Osteoblast (primary cell): ENCODE measurements at regions not wholly inside any gene's neighbourhood (a gene's known extent, or its start where the extent isn't known, plus 50 kb on each side); places are given as distances from the start of the nearest gene placed in this dataset.
A peak's percentile ranks its signal among the peaks of the same experiment; 100 is the strongest.

Experiments used
- DNase-seq: peaks from one replicate; pipeline ENCODE4 v3.0.0; 2011; ENCODE audit warnings: low spot score, mixed read lengths; ENCODE audit not compliant: insufficient read length; ENCODE audit errors: missing footprints
- H2AFZ ChIP-seq: 2 replicates; pipeline ENCODE4 v1.6.0; 2011; ENCODE audit warnings: mild to moderate bottlenecking, low read length
- H3K27ac ChIP-seq: 2 replicates; pipeline ENCODE4 v1.5.1; 2011; ENCODE audit warnings: mild to moderate bottlenecking, low read depth, low read length, moderate library complexity
- H3K27me3 ChIP-seq: 2 replicates; pipeline ENCODE4 v1.6.0; 2012; ENCODE audit warnings: mild to moderate bottlenecking, control low read depth, inconsistent platforms, low read length, moderate library complexity; ENCODE audit not compliant: insufficient read depth
- H3K36me3 ChIP-seq: 2 replicates; pipeline ENCODE4 v1.5.1; 2011; ENCODE audit warnings: mild to moderate bottlenecking, low read length, control low read depth, moderate library complexity; ENCODE audit not compliant: insufficient read depth
- H3K4me1 ChIP-seq: 2 replicates; pipeline ENCODE4 v1.5.1; 2011; ENCODE audit warnings: mild to moderate bottlenecking, low read length, control low read depth, moderate library complexity; ENCODE audit not compliant: insufficient read depth
- H3K4me2 ChIP-seq: 2 replicates; pipeline ENCODE4 v1.6.0; 2011; ENCODE audit warnings: mild to moderate bottlenecking, low read length; ENCODE audit not compliant: insufficient read depth
- H3K4me3 ChIP-seq: fragments of 200-600 bp; sonication (generic); 3 replicates; pipeline ENCODE4 v1.5.1; 2012; ENCODE audit warnings: mild to moderate bottlenecking, low read length, inconsistent platforms; ENCODE audit not compliant: insufficient read depth
- H3K79me2 ChIP-seq: 2 replicates; pipeline ENCODE4 v1.6.0; 2012; ENCODE audit warnings: mild to moderate bottlenecking, low read length, control low read depth, inconsistent platforms; ENCODE audit not compliant: insufficient read depth
- H3K9me3 ChIP-seq: 2 replicates; pipeline ENCODE4 v1.5.1; 2011; ENCODE audit warnings: low read depth, low read length, control low read depth
- H4K20me1 ChIP-seq: 2 replicates; pipeline ENCODE4 v1.6.0; 2012; ENCODE audit warnings: mild to moderate bottlenecking, low read length, control low read depth; ENCODE audit not compliant: insufficient read depth
- CTCF ChIP-seq: IDR thresholded peaks from 2 replicates; pipeline ENCODE4 v1.5.1; 2011; ENCODE audit warnings: mild to moderate bottlenecking, low read depth, low read length, moderate library complexity; ENCODE audit errors: extremely low read depth

DNA sequence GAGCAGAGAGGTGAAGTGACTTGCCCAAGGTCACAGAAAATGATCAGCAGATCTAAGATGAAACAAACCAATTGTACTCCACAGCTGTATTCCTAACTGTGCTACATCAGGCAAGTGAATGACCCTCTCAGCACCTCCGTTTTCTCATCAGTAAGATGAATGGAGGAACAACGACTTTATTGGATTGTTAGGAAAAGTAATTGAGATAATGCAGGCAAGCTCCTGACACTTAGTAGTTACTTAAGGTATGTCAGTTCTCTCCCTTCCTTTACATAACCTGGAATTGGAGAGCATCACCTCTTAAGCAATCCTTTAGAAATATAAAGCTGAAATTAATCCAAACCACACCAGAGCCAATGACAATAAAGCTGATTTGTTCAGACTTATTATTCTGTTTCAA, 451.2 kb upstream of the CD180 start:
- H3K4me1 ChIP-seq = peaks cover 21% of the 10 kb centered on the region
- H3K27ac ChIP-seq = peak overlapping the region; percentile 11
- no peak for TF ChIP-seq CTCF
- peak overlapping the region; percentile 53 for H3K4me3 ChIP-seq
- no peak for DNase-seq
- H3K4me2 ChIP-seq = peak overlapping the region; percentile 78
- no peak overlapping the region for H2AFZ ChIP-seq
- no peaks in the 10 kb centered on the region for H3K27me3 ChIP-seq
- H3K36me3 ChIP-seq = no peaks in the 10 kb centered on the region
- no peaks in the 10 kb centered on the region for H3K79me2 ChIP-seq
- H4K20me1 ChIP-seq = no peaks in the 10 kb centered on the region
- H3K9me3 ChIP-seq = no peaks in the 10 kb centered on the region

DNA sequence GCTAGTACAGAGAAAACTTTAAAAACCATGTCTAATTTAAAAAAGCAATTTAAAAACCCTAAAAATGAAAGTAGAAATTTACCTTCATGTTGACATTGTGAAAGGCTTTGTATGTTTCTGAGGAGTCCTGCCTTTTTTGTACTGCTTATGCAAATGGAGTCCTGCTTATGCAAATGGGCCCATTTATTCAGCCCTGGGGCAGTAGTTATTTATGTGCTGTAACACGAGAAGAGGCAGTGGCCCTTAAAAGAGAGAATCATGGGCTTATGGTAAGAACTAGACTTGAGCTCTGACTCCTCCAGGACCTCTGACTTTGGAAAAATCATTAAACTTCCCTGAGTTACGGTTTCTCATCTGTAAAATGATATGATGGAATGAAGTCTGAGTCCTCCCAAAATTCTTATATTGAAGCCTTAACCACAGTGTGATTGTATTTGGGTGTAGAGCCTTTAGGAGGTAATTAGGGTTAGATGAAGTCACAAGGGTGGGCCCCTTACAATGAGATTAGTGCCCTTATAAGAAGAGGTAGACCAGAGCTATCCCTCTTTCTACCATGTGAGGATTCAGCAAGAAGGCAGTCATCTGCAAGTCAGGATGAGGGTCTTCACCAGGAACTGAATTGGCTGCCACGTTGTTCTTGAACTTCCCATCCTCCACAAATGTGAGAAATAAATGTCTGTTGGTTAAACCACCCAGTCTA, 447.8 kb upstream of the CD180 start:
- no peak for DNase-seq
- Histone ChIP-seq H3K4me3 (no peak overlapping the region), H3K79me2 (no peaks in the 10 kb centered on the region), H3K4me1 (peaks cover 21% of the 10 kb centered on the region), H2AFZ (no peak overlapping the region), H3K9me3 (no peaks in the 10 kb centered on the region), H3K27ac (no peak overlapping the region), H3K36me3 (no peaks in the 10 kb centered on the region), H4K20me1 (no peaks in the 10 kb centered on the region), H3K27me3 (no peaks in the 10 kb centered on the region), H3K4me2 (no peak overlapping the region)
- no peak for TF ChIP-seq CTCF

DNA sequence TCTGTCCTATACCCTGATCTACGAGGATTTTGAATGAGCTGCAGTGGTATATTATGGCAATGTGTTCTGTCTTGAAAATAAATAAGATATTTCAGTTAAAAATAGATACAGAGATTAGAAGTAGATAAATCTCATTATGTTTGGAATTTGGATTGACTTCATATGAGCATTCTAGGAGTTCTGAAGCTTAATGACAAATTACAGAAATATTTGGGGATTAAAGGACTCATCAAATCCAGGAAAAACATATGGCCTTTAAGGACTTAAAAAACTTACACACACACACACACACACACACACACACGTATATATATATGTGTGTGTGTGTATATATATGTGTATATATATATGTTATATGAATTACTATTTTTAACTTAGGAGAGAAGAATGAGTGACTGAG, 446.9 kb upstream of the CD180 start:
- no peak for TF ChIP-seq CTCF
- H3K79me2 ChIP-seq = no peaks in the 10 kb centered on the region
- peak; percentile 27 for DNase-seq

DNA sequence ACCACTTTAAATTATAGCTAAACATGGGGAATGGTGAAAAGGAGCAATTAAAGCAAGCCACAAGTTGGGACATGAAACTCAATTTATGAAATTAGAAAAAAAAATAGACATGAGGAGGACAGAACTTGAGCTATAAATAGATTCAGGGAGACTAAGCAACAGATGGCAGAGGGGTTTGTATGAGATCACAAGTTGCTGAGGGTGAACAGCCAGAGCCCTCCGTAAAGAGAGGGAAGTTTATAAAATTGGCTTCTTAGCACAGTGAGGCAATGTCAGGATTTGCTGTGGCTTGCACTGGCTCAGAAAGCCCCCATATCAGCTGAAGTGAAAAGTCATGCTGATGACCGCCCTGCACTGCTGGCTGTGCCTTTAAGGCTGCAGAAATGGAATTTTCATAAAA, 443.4 kb upstream of the CD180 start:
- no peak overlapping the region for H3K27ac ChIP-seq
- H3K4me1 ChIP-seq = no peaks in the 10 kb centered on the region
- TF ChIP-seq CTCF = no peak
- no peaks in the 10 kb centered on the region for H3K79me2 ChIP-seq
- no peak overlapping the region for H2AFZ ChIP-seq
- no peak for DNase-seq
- H4K20me1 ChIP-seq = no peaks in the 10 kb centered on the region
- H3K36me3 ChIP-seq = no peaks in the 10 kb centered on the region
- H3K9me3 ChIP-seq = no peaks in the 10 kb centered on the region
- H3K4me2 ChIP-seq = no peak overlapping the region
- H3K27me3 ChIP-seq = no peaks in the 10 kb centered on the region
- no peak overlapping the region for H3K4me3 ChIP-seq

More for the DNA sequence above, 446.9 kb upstream of the CD180 start:
- Histone ChIP-seq H3K9me3 (no peaks in the 10 kb centered on the region), H3K4me1 (peaks cover 16% of the 10 kb centered on the region), H3K27ac (no peak overlapping the region), H4K20me1 (no peaks in the 10 kb centered on the region), H3K27me3 (no peaks in the 10 kb centered on the region), H3K4me2 (no peak overlapping the region), H3K36me3 (no peaks in the 10 kb centered on the region), H3K4me3 (no peak overlapping the region), H2AFZ (no peak overlapping the region)
